Stimulated activated CD4-positive, alpha-beta T cell treated with anti-CD3 and anti-CD28 coated beads, Interleukin-1b, Interleukin-23, amount 100 ng/mL, for 1 hour (primary cell): ENCODE measurements at regions not wholly inside any gene's neighbourhood (a gene's known extent, or its start where the extent isn't known, plus 50 kb on each side); places are given as distances from the start of the nearest gene placed in this dataset.

Source experiments
- DNase-seq, 2 donors: peaks; one replicate each; pipeline ENCODE4 v3.0.0-alpha.2; 2020; ENCODE audit warnings: low read depth in 2 of 2

DNA sequence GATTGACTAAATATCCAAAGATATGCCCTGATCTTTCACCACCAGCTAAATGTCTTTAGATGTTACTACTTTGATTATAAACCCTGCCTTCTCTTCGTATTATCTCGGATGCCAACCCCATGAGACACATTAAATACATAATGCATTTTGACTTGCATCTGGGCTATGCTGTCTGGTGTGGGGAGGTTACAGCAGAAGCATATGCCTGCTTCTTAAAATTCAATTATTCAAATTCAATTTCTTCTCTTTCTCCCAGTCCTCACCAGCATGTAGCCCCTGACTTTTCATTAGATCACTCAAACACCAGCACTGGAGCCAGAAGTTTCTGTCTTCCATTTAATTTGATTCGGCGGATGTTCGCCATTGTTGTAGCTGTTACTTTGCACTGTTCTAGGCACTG, 360.7 kb upstream of the CAMK1G start:
- no peak for DNase-seq

DNA sequence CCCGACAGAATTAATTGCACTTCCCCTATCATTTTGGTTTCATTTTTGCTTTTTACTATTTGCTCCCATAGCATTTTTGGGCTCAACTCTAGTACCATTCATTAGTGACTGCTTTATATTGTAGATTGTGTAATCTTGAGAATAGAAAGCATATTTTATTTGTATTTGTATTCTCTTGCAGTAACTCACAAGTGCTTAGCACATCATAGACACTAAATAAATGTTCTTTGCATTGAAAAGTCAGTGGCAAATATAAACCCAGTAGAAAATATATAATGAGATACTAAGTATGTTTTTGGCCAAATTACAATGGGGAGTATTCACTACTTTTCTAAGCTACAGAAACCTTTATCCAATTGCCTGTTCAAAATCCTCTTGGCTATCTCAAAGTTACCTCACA, 359.7 kb upstream of the CAMK1G start:
- no peak for DNase-seq

DNA sequence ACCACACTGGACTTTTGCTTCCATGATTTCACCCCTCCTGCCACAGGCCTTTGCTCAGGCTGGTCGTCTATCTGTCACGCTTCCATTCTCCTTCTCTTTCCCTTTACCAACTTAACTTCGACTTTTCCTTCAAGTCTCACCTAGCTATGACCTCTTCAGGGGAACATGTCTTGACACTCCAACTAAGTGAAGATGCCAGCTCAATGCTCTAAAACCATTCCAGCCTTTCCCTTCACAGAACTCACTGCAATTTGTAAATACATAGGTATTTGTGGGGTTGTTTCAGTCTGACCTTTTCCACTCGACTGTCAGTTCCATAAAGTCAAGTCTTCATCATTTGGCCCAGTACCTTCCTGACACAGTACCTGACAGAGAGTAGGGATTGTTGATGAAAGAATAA, 358.6 kb upstream of the CAMK1G start:
- DNase-seq: no peak

DNA sequence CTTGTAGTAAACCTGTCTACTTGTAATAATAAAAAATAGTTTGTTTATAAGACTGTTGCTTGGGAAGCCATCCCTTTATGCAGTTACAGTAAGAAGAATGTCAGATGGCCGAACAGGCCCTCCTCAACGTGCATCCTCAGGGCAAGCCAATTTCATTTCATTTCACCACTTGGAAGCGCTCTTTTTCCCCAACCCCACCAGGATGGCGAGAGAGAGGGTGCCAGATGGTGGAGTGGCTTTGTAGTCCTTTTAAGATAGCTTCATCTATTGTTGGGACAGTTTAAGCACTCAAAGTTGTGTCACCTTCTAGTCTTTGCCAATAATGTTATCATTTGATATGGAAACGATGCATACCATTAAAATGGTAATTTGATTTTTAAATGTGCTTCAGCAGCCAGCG, 356.3 kb upstream of the CAMK1G start:
- no peak for DNase-seq

- DNase-seq: no peak
Observed at GRCh38 chr1:209227941-209228340, 355.6 kb upstream of the CAMK1G start.

GRCh38 chr1:209229494-209230061, 353.9 kb upstream of the CAMK1G start:
- no peak for DNase-seq

DNA sequence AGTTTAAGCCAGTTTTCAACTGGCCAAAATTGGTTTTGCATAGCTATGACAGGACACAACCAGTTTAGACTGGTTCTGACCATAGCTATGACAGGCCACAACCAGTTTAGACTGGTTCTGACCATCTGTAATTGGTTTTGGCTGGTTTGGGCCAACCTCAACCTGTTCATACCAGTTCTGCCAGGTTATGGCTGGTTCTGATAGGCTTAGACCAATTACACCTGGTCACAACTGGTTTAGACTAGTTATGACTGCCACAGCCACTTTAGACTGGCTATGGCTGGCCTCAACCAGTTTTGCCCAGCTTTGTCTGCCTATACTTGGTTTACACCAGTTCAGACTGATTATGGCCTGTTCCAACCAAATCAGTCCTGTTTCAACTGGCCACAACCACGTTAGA, 353.2 kb upstream of the CAMK1G start:
- DNase-seq: no peak

GRCh38 chr1:209231476-209232156, 351.9 kb upstream of the CAMK1G start:
- DNase-seq: no peak

- no peak for DNase-seq
Observed at GRCh38 chr1:209232197-209232596, 351.3 kb upstream of the CAMK1G start.

- no peak for DNase-seq
Observed at GRCh38 chr1:209232759-209233158, 350.8 kb upstream of the CAMK1G start.

GRCh38 chr1:209235166-209235565, 348.3 kb upstream of the CAMK1G start:
- no peak for DNase-seq

GRCh38 chr1:209238356-209238755, 345.2 kb upstream of the CAMK1G start:
- DNase-seq: no peak

DNA sequence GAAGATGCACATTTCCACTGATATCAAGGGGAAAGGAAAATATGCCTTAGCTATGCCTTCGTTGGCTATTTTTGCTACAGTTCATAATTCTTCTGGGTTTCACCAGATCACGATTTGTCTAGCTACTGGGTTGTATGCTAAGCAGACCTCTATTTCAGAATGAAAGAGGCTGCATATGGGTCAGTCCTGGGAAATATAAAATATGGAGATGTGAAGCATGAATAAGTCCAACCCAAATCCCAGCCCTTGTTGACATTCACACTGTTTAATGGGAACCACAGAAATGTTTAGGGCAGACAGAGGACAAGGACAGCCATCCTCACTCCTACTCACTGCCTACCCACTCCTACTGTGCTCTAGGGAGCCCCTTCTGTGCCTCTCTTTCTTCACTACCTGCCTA, 343.2 kb upstream of the CAMK1G start:
- DNase-seq: no peak

GRCh38 chr1:209241487-209241886, 342.0 kb upstream of the CAMK1G start:
- no peak for DNase-seq

GRCh38 chr1:209248649-209249279, 334.8 kb upstream of the CAMK1G start:
- peak in 1 of 2 donors; percentile 11 for DNase-seq

DNA sequence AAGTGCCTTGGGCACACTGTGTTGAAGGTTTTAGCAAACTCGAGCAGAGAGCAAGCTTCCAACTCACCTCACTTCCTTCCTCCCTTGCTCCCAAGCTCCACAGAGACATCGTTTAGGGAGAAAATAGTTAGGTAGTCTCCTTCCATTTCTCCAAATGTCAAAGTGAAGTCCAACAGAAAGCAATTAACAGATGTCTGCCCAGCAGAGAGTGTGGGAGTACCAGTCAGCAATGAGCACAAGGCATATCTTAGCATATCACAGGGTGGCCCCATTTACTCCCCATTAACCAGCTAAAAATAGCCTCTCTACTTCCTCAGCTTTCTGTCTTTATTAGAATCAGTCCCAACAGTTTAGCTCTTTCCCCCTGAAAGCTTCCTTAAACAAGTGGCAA, 334.2 kb upstream of the CAMK1G start:
- no peak for DNase-seq

DNA sequence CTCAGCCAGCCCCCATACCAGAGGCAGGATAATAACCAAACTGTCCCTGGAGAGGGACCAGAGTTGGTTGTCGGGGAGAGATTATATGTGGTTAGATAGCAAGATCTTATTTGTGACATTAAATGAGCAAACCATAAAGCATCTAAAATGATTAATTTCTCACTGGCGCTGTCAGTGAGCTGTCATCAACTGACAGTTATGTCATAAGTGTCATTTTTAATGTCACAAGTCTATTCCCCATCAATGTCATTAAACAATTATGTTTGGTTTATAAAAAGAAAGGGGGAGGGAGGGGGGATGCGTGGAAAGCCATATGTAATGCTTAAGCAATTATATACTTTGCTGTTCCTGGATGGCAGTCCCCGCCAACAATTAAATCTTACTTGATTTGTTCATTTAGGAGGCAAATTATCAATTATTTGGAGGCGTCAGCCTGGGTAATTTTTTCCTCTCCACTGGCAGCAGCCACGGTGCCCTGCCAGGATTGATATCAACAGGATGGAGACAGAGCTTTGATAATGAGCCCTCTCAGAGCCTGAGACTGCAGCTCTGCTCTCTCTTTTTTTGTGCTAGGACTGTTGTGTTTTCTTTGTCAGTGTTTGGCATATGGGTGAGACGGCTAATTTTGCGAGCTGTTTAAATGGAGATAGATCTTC, 333.6 kb upstream of the CAMK1G start:
- no peak for DNase-seq

- no peak for DNase-seq
Observed at GRCh38 chr1:209250861-209251636, 332.5 kb upstream of the CAMK1G start.

GRCh38 chr1:209256766-209257350, 326.7 kb upstream of the CAMK1G start:
- no peak for DNase-seq

DNA sequence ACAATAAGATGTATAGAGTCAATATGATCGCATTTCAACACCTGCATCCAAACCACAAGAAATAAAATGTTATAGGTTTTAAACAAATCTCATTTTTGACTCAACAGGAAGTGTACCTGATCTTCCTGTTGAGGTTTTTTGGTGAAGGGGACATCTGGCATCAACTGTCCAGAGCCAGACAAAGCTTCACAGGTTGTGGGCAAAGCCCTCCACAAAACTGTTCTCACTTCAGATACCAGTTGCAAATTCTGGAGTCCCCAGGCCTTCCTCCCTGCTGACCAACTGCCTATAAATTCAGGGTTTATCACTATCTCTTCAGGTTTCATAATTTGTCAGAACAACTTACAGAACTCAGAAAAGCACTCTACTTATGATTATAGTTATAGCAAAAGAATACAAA, 326.1 kb upstream of the CAMK1G start:
- DNase-seq: no peak

DNA sequence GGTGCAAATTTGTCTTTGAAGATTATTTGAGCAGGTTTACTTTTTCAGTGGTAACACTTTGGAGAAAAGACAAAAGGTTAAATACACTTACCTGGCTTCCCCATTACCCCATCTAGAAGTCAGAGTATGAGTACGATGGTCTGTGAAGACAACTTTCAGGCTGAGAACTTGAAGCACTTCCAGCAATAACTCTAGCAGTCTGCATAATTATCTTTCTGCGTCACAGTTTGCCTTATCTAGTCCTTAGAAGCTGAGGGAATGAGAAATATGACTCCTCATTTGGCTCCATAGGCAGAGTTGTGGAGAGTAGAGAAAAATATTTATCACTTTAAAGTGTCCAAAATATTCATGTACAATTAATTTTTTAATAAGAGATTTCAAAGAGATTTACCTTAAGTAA, 323.4 kb upstream of the CAMK1G start:
- no peak for DNase-seq

- no peak for DNase-seq
Observed at GRCh38 chr1:209262631-209263030, 320.9 kb upstream of the CAMK1G start.
